Limb (tissue), 2 donors: ENCODE measurements at regions not wholly inside any gene's neighbourhood (a gene's known extent, or its start where the extent isn't known, plus 50 kb on each side); places are given as distances from the start of the nearest gene placed in this dataset.

ENCODE experiments used
- DNase-seq, 2 donors: peaks; one replicate each; pipeline ENCODE4 v3.0.0-alpha.2; 2016; ENCODE audit errors: extremely low spot score in 2 of 2

DNA sequence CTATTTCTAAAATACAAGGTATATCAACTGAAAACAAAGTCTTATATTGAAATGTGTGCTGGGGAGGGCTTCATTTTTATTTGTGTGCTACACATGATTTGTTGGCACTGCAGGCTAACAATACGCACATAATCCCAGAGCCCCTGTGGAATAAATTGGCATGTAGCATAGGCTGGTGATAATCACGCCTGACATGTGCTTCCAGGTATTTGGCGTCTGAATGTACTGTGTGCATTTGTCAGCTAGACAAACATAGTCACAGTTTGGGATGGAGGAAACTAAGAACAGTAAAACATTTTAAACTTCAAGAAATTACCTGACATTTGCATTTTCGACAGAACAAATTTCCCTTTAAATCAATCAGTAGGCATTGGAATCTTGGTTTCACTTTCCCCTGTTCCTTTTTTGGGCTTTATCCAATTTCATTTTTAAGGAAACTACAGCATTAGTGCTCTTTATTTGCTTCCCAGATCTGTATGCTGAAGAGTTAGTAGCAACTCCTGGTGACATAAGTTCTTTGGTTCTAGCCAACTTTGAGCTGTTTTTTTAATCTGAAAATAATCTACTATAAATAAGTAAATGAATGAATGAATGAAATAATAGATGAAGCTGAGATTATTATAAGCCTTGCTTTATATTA lies 472.3 kb downstream of the PDHA2 start:
- peak in 1 of 2 donors; percentile 11 for DNase-seq

GRCh38 chr4:96315815-96316214 lies 475.9 kb downstream of the PDHA2 start:
- no peak for DNase-seq

DNA sequence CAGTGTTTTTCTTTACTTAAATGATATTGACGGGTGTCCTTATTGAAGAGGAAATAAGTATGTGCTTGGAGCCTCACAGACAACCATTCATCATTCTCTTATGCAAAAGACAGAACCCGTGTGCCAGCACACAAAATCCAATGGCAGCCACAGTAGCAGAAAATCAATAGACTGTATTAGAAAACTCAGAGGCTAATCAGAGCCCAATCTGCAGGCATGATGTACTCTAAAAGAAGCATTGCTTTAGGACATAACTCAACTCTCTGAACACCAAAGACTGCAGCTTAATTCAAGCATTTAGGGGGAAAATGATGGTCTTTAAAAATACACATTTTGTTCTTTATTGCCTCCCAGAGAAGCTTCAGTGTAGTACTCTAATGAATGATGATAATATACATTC lies 476.9 kb downstream of the PDHA2 start:
- no peak for DNase-seq

- DNase-seq = no peak
Observed at GRCh38 chr4:96317891-96318290, 478.0 kb downstream of the PDHA2 start.

GRCh38 chr4:96326846-96327245 lies 487.0 kb downstream of the PDHA2 start:
- DNase-seq = no peak

DNA sequence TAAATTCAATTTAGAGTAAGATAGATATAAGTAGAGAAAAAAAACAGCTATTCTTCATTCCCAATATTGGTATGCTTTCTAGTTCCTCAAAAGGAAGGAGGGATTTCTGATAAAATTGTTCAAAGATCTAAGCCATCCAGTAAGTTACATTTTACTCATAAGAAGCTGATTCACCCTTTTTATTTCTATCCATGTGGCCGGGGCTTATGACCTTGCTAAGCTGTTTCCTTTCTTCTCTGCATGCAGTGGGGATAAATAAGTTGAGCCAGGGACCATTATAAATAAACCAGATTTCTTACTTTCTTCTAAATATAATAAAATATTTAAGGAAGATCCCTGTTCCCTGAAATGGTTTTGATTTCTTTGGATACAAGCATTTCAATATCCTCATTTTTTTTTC lies 502.3 kb downstream of the PDHA2 start:
- no peak for DNase-seq

DNA sequence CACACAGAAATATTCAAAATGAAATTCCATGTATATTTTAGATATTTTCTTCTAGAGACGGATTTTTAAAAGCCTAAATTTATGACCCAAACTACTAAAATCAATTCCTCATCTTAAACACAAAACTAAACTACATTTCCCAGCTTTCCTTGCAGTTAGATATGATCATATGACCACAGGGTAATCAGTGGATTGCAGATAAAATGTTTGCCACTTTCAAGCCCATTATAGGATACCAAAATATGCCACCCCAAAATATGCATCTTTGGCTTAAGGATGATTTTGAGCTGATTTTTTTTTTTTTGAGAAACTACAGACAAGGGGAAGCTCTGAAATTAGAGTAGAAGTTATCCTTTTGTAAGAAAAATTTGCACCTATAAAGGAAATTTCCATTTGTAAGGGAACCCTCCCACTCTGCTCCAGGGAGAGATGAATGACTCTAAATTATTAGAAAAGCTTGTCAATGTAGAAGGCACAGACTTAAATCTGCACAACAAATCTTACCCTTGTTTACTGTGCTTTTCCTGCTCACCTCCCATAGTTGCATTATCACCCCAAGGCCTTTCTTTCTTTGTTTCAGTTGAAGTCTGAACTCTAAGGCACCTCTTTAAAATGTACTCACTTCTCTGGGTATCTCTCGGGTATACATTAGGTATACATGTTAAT lies 503.0 kb downstream of the PDHA2 start:
- no peak for DNase-seq

GRCh38 chr4:96343836-96344235 lies 503.9 kb downstream of the PDHA2 start:
- DNase-seq = no peak

GRCh38 chr4:96347582-96347981 lies 507.7 kb downstream of the PDHA2 start:
- DNase-seq = no peak

GRCh38 chr4:96352051-96352517 lies 512.2 kb downstream of the PDHA2 start:
- no peak for DNase-seq

DNA sequence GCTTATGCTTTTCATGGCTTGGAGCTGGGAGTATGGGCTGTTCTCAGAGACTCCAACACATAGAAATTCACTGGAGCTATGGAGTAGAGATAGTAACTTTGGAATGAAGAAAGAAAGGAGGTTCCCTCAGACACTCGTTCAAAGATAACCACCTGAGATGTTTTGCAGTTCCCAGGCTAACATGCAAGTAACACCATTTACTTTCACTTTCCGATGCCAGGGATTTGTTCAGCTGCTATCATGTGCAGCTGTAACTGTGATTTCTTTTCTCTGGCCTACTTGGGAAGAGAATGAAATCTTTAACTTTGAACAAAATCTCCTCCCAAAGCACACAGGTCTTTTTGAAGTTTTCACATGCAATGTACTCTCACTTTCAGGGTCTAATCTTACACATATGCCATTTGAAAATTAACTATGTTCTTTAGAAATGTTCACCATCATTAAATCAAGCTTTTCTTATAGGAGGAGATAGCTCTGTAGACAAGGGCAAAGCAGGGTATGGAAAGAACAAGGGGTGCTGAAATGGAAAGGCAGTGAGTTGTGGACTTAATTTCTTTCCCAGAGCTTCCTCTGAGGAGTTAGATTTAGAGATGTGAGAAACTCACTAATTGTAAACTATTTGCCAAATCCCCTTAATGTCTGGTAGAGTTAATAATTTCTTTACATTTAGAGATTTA lies 514.3 kb downstream of the PDHA2 start:
- DNase-seq = no peak

DNA sequence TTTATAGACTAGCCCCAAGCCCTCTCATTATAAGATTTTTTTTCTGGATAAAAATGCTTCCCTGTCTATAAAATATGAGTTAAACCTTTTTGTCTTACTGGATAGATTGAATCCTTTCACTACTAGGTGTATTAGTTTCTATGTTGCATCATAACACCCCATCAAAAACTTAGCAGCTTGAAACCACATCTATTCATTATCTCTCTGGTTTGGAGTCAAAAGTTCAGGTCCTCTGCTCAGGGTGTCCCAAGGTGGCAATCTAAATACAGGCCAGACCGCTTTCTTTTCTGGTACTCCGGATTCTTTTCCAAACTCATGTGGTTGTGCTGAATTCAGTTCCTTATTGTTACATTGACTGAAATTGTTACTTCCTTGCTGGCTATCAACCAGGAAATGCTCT lies 515.5 kb downstream of the PDHA2 start:
- DNase-seq = no peak

DNA sequence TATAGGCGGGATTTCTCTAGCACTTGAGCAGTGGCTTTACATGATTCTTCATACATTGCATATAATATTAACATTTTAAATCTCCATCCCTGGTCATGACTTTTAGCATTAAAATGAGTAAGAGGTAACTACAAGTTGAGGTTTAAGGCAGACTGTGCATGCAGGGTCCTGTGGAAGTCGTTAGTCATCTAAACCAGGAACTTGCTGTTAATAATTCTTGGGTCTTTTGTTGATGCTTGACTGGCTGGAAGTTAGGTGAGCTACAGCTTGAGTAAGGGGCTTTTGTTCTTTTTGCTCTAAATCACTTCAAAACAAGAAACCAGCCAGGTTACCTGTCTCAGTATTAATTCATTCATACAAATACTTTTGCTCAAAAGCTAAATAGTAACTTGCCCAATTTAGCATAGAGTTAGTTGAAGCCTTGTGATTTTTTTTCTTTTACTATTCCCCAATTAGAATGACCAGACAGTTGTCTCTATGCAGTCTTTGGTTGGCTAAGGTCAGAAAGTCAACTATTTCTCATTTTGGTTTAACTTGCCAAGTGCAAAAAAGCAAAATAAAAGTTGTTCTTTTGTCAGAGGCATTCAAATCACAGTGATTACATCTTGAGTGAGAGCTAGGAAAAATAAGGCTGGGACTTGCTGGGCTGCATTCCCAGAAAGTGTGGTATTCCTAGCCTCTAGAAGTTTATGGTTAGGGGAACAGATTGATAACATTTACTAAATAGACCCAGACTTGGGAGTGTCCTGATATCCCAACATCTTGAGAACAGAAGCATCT lies 516.9 kb downstream of the PDHA2 start:
- DNase-seq = peak in 1 of 2 donors; percentile 17

DNA sequence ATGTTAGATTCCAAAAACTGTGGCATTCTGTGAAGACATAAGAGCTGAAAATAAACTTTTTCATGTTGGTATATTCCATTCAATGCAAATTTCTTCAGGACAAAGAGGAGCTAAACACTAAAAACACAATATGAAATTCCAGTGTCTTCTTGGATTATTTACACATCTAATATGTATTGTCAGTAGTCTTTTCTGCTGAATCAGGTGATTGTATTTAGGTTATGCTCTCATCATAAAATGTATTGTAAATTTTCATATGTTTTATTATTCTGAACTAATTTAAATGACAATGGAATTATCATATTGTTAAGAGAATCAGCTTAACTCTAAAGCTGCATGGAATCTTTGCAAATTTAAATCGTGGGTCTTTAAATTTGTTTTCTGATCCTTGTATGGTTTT lies 526.7 kb downstream of the PDHA2 start:
- DNase-seq = no peak

DNA sequence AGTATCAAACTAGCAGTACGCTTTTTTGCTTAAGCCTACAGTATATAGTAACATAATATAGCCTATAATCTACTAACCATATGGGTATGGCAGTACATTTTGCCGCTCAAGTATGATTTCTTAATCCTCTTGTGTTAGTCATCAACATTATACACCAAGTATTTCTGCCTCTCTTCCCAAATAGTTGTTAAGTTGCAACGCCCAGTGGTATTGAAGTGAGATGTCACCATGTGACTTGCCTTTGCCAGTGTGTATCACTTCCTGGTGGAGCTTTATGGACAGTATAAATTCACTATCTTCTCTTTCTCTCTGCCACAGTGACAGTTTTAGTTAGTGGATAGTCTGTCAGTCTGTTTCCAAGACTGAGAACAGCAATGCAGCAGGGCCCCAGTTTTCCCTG lies 535.5 kb downstream of the PDHA2 start:
- DNase-seq = no peak

DNA sequence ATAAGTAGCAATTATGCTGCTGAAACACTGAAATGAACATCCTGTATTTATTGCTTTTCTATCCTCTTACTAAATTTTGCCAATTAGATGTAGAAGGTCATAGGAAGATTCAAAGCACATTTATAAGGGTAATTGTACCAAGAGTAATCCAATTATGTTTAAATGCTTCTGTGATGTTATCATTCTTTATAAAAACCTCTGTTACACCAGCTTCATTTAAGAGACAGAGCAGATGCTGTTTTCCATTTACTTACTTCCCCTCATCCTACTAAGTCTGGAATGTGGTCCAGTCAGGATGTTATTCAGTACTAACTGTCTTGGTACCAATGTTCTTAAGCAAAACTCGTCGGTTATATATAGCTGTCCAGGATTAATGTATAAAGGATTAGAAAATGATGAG lies 539.6 kb downstream of the PDHA2 start:
- DNase-seq = no peak

- DNase-seq = no peak
Observed at GRCh38 chr4:96380106-96380505, 540.2 kb downstream of the PDHA2 start.

GRCh38 chr4:96383349-96383748 lies 543.5 kb downstream of the PDHA2 start:
- DNase-seq = no peak

GRCh38 chr4:96389770-96390169 lies 549.9 kb downstream of the PDHA2 start:
- no peak for DNase-seq

GRCh38 chr4:96390404-96390803 lies 550.5 kb downstream of the PDHA2 start:
- DNase-seq = no peak

DNA sequence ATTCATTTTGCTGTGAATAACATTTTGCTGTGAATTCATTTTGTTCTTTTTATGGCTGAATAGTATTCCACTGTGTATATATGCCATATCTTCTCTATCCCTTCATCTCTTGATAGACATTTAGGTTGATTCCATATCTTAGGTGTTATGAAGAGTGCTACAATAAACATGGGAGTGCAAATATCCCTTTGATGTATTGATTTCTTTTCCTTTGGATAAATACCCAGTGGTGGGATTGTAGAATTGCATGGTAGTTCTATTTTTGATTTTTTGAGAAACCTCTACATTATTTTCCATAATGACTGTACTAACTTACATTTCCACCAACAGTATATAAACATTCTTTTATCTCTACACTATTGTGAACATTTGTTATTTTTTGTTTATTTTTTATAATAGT lies 555.9 kb downstream of the PDHA2 start:
- no peak for DNase-seq

- no peak for DNase-seq
Observed at GRCh38 chr4:96406742-96407141, 566.8 kb downstream of the PDHA2 start.
